HepG2 (cell line): ENCODE measurements at regions not wholly inside any gene's neighbourhood (a gene's known extent, or its start where the extent isn't known, plus 50 kb on each side); places are given as distances from the start of the nearest gene placed in this dataset.

ENCODE experiments used
- ATAC-seq: fragments of 200-7000 bp; cut with Tn5 transposase; 3 replicates; pipeline ENCODE4 v1.9.1; 2020; ENCODE audit warnings: mild to moderate bottlenecking, moderate library complexity
- BruUV-seq: library from RNA; stranded (reverse); fragments of 400-500 nt; replicated peaks from 2 replicates; lab custom pipeline; 2021; lab: Mats Ljungman, UMichigan
- CTCF ChIA-PET: fragments of 300-600 bp; formaldehyde crosslinking; extraction: SDS; loops from one replicate; lab custom pipeline; 2021; ENCODE audit warnings: low total read pairs, inconsistent platforms, low intra/inter-chr PET ratio; lab: Yijun Ruan, JAX
- POLR2A ChIA-PET: fragments of 350-600 bp; sonication (Branson Sonifier 250); formaldehyde crosslinking; loops from one replicate; lab custom pipeline; 2020; ENCODE audit warnings: antibody characterized with exemption, inconsistent platforms; lab: Yijun Ruan, JAX
- DNase-seq: peaks from one replicate; pipeline ENCODE4 v3.0.0-alpha.2; 2015; ENCODE audit warnings: low spot score
- FAIRE-seq: peaks from 3 replicates; lab custom pipeline; 2011; peaks lifted over from hg19 to GRCh38; lab: Jason Lieb, UNC
- H2AFZ ChIP-seq: one replicate; pipeline ENCODE4 v1.6.1; 2011; ENCODE audit warnings: low read length, inconsistent platforms
- H3K27ac ChIP-seq: fragments of 300-600 bp; 3 replicates; pipeline ENCODE4 v1.8.0; 2011; ENCODE audit warnings: mixed run types, mild to moderate bottlenecking, mixed read lengths, low read length, inconsistent platforms; ENCODE audit not compliant: insufficient read depth; ENCODE audit errors: extremely low read length
- H3K27me3 ChIP-seq, 2 experiments: fragments of 200-600 bp in 1 of 2; 2 replicates in 1 of 2; 3 replicates in 1 of 2; pipeline versions ENCODE4 v1.6.0 to v1.8.0; 2011; ENCODE audit warnings: low read length in 2 of 2, mild to moderate bottlenecking in 2 of 2, moderate library complexity in 2 of 2, inconsistent platforms in 1 of 2; ENCODE audit not compliant: insufficient read depth in 2 of 2, control insufficient read depth in 1 of 2
- H3K36me3 ChIP-seq, 2 experiments: fragments of 200-600 bp in 1 of 2; replicated peaks in 1 of 2; 2 replicates in 1 of 2; 3 replicates in 1 of 2; pipeline versions ENCODE4 v1.5.1 to v1.8.0; 2011; ENCODE audit warnings: low read length in 2 of 2, inconsistent platforms in 1 of 2; ENCODE audit not compliant: insufficient read depth in 2 of 2, control insufficient read depth in 1 of 2
- H3K4me1 ChIP-seq: 2 replicates; pipeline ENCODE4 v1.5.1; 2012; ENCODE audit warnings: low read length, inconsistent platforms; ENCODE audit not compliant: insufficient read depth
- H3K4me2 ChIP-seq: 2 replicates; pipeline ENCODE4 v1.6.0; 2011; ENCODE audit warnings: low read depth, low read length, inconsistent platforms
- H3K4me3 ChIP-seq, 3 experiments: fragments of 200-600 bp in 1 of 3; sonication (generic), shearing (Covaris generic) in 1 of 3; replicated peaks in 1 of 3; 2 replicates each; pipeline ENCODE4 v1.5.1; 2011 to 2016; ENCODE audit warnings: low read length in 3 of 3, inconsistent platforms in 2 of 3, low read depth in 2 of 3, mild to moderate bottlenecking in 2 of 3, control low read depth in 1 of 3, mixed read lengths in 1 of 3; ENCODE audit not compliant: insufficient read depth in 1 of 3
- H3K79me2 ChIP-seq: one replicate; pipeline ENCODE4 v1.6.1; 2011; ENCODE audit warnings: low read length, inconsistent platforms; ENCODE audit not compliant: insufficient read depth
- H3K9ac ChIP-seq: 2 replicates; pipeline ENCODE4 v1.6.0; 2011; ENCODE audit warnings: mild to moderate bottlenecking, low read depth, low read length, inconsistent platforms; ENCODE audit not compliant: insufficient read depth
- H3K9me3 ChIP-seq: 2 replicates; pipeline ENCODE4 v1.5.1; 2012; ENCODE audit warnings: mild to moderate bottlenecking, low read length
- H4K20me1 ChIP-seq: 2 replicates; pipeline ENCODE4 v1.6.0; 2011; ENCODE audit warnings: inconsistent platforms, mild to moderate bottlenecking, low read length, moderate library complexity; ENCODE audit not compliant: insufficient read depth
- ARNTL ChIP-seq: sonication (generic); formaldehyde crosslinking; IDR thresholded peaks from 2 replicates; pipeline ENCODE4 v1.4.0; 2020; ENCODE audit warnings: mild to moderate bottlenecking, missing genetic modification reagents
- FOXM1 ChIP-seq: sonication (generic); formaldehyde crosslinking; IDR thresholded peaks from 2 replicates; pipeline ENCODE4 v1.5.0; 2020; ENCODE audit warnings: missing genetic modification reagents
- HOXA7 ChIP-seq: sonication (generic); formaldehyde crosslinking; IDR thresholded peaks from 2 replicates; pipeline ENCODE4 v1.8.1; 2022; ENCODE audit warnings: mild to moderate bottlenecking, missing genetic modification reagents, moderate library complexity
- NR2C2 ChIP-seq: sonication (generic); formaldehyde crosslinking; IDR thresholded peaks from 2 replicates; pipeline ENCODE4 v1.4.0; 2020; ENCODE audit warnings: missing genetic modification reagents, mild to moderate bottlenecking, moderate library complexity, borderline replicate concordance
- RAD21 ChIP-seq: fragments of 450-650 bp; formaldehyde crosslinking; IDR thresholded peaks from 2 replicates; pipeline ENCODE4 v1.5.0; 2020; ENCODE audit warnings: mild to moderate bottlenecking
- RFX3 ChIP-seq: IDR thresholded peaks from 2 replicates; pipeline ENCODE4 v1.6.1; 2016; ENCODE audit warnings: missing biosample characterization, missing genetic modification reagents
- RXRA ChIP-seq: sonication (generic); formaldehyde crosslinking; IDR thresholded peaks from 2 replicates; pipeline ENCODE4 v1.5.1; 2020; ENCODE audit warnings: missing genetic modification reagents
- SNAI1 ChIP-seq: sonication (generic); formaldehyde crosslinking; IDR thresholded peaks from 2 replicates; pipeline ENCODE4 v1.5.0; 2020; ENCODE audit warnings: mild to moderate bottlenecking, missing genetic modification reagents, borderline replicate concordance
- SNAPC4 ChIP-seq: sonication (generic); formaldehyde crosslinking; IDR thresholded peaks from 2 replicates; pipeline ENCODE4 v1.4.0; 2020; ENCODE audit warnings: mild to moderate bottlenecking, missing genetic modification reagents
- TBX2 ChIP-seq: sonication (generic); formaldehyde crosslinking; IDR thresholded peaks from 2 replicates; pipeline ENCODE4 v1.5.0; 2020; ENCODE audit warnings: missing genetic modification reagents, mild to moderate bottlenecking, borderline replicate concordance
- THAP11 ChIP-seq: IDR thresholded peaks from 2 replicates; pipeline ENCODE4 v1.6.1; 2016; ENCODE audit warnings: missing biosample characterization, missing genetic modification reagents
- ZBTB33 ChIP-seq: sonication (generic); formaldehyde crosslinking; IDR thresholded peaks from 2 replicates; pipeline ENCODE4 v1.4.0; 2020; ENCODE audit warnings: missing genetic modification reagents
- ZNF331 ChIP-seq: sonication (generic); formaldehyde crosslinking; IDR thresholded peaks from 2 replicates; pipeline ENCODE4 v1.4.0; 2020; ENCODE audit warnings: missing genetic modification reagents
- ZNF773 ChIP-seq: sonication (generic); formaldehyde crosslinking; IDR thresholded peaks from 2 replicates; pipeline ENCODE4 v1.4.0; 2020; ENCODE audit warnings: missing genetic modification reagents, borderline replicate concordance
- ZNF776 ChIP-seq: sonication (generic); formaldehyde crosslinking; IDR thresholded peaks from 2 replicates; pipeline ENCODE4 v1.4.0; 2020; ENCODE audit warnings: mild to moderate bottlenecking, missing genetic modification reagents
- ZNF790 ChIP-seq: sonication (generic); formaldehyde crosslinking; IDR thresholded peaks from 2 replicates; pipeline ENCODE4 v1.8.0; 2022; ENCODE audit warnings: missing genetic modification reagents, mild to moderate bottlenecking, borderline replicate concordance
- ZNF792 ChIP-seq: IDR thresholded peaks from 2 replicates; pipeline ENCODE4 v1.6.1; 2016
- ZNF83 ChIP-seq: sonication (generic); formaldehyde crosslinking; IDR thresholded peaks from 2 replicates; pipeline ENCODE4 v1.4.0; 2020; ENCODE audit warnings: missing genetic modification reagents, mild to moderate bottlenecking, borderline replicate concordance
- WGBS: methylation state at CpG from one replicate; pipeline ENCODE4 v1.1.6; 2017; ENCODE audit warnings: low lambda C conversion rate; 5-methylcytosine and 5-hydroxymethylcytosine counted together
- in situ Hi-C: cut with HindIII; loops from 2 replicates; pipeline ENCODE4 v1.10.0; 2017; ENCODE audit warnings: low pct_unique_long_range_greater_than_20kb; ENCODE audit not compliant: extremely low pct_ligation_motif_present
- intact Hi-C: fragments of 100-400 bp; cut with micrococcal nuclease; formaldehyde crosslinking; loops from one replicate; pipeline ENCODE4 v1.10.0; 2022; ENCODE audit not compliant: unreplicated experiment
- TF ChIP-seq, protein P1 (sequence below): sonication (generic); formaldehyde crosslinking; IDR thresholded peaks from 2 replicates; pipeline ENCODE4 v1.5.0; 2020; ENCODE audit warnings: missing genetic modification reagents, mild to moderate bottlenecking, borderline replicate concordance

GRCh38 chr5:174159327-174160114 is 114.0 kb downstream of the NSG2 start:
- no TSS peak for BruUV-seq
- H3K9me3 ChIP-seq: peaks cover 5% of the 10 kb centered on the region
- no peaks in the 10 kb centered on the region for H3K36me3 ChIP-seq
- H3K4me3 ChIP-seq: no peak overlapping the region
- H3K27ac ChIP-seq: no peak overlapping the region
- DNase-seq (no peak), FAIRE-seq (no peak), ATAC-seq (no peak)
- H2AFZ ChIP-seq: no peak overlapping the region
- no peak overlapping the region for H3K4me2 ChIP-seq
- intact Hi-C loops: no loop called here
- H3K9ac ChIP-seq: no peak overlapping the region
- WGBS: 14% methylated on average over 6 of the region's 9 CpGs
- ChIA-PET CTCF (no interaction called here), POLR2A (no interaction called here)
- H3K79me2 ChIP-seq: no peaks in the 10 kb centered on the region
- H3K4me1 ChIP-seq: no peaks in the 10 kb centered on the region
- no peaks in the 10 kb centered on the region for H4K20me1 ChIP-seq
- in situ Hi-C loops: no loop called here
- peaks cover 2% of the 10 kb centered on the region in 2 experiments; a peak in 1 of 5 replicates for H3K27me3 ChIP-seq
- TF ChIP-seq HOXA7 (CRISPR knock-in tag) (no peak), ZNF790 (CRISPR knock-in tag) (no peak), NR2C2 (CRISPR knock-in tag) (no peak), ARNTL (no peak), RFX3 (CRISPR knock-in tag) (no peak), FOXM1 (CRISPR knock-in tag) (no peak), ZNF83 (CRISPR knock-in tag) (no peak), SNAI1 (CRISPR knock-in tag) (no peak), ZBTB33 (CRISPR knock-in tag) (no peak), ZNF776 (CRISPR knock-in tag) (no peak), THAP11 (CRISPR knock-in tag) (no peak), RAD21 (CRISPR knock-in tag) (no peak), ZNF331 (no peak), ZNF792 (CRISPR knock-in tag) (no peak), SNAPC4 (no peak), TBX2 (CRISPR knock-in tag) (no peak), ZNF773 (no peak), RXRA (no peak)
- TF ChIP-seq, protein P1, sequence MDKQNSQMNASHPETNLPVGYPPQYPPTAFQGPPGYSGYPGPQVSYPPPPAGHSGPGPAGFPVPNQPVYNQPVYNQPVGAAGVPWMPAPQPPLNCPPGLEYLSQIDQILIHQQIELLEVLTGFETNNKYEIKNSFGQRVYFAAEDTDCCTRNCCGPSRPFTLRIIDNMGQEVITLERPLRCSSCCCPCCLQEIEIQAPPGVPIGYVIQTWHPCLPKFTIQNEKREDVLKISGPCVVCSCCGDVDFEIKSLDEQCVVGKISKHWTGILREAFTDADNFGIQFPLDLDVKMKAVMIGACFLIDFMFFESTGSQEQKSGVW (CRISPR knock-in tag): no peak
